Upper lobe of left lung (tissue), 4 donors: ENCODE measurements at regions not wholly inside any gene's neighbourhood (a gene's known extent, or its start where the extent isn't known, plus 50 kb on each side); places are given as distances from the start of the nearest gene placed in this dataset.

Experiments
- EP300 ChIP-seq, 4 donors: sonication (generic); formaldehyde crosslinking; IDR thresholded peaks; one replicate each; pipeline ENCODE4 v1.5.1; 2017; ENCODE audit warnings: antibody characterized with exemption in 4 of 4, control low read depth in 2 of 4
- POLR2A ChIP-seq, 4 donors: fragments of 450-650 bp; IDR thresholded peaks; one replicate each; pipeline ENCODE4 v1.5.1; 2016 to 2017; ENCODE audit warnings: antibody characterized with exemption in 4 of 4, mild to moderate bottlenecking in 2 of 4
- TF ChIP-seq, protein P1 (sequence below), 6 experiments: fragments of 450-650 bp in 4 of 6; fragments of 200-600 bp in 2 of 6; sonication (generic) in 2 of 6; IDR thresholded peaks; one replicate each; pipeline ENCODE4 v1.5.1; 2016 to 2019; ENCODE audit warnings: antibody characterized with exemption in 6 of 6

DNA sequence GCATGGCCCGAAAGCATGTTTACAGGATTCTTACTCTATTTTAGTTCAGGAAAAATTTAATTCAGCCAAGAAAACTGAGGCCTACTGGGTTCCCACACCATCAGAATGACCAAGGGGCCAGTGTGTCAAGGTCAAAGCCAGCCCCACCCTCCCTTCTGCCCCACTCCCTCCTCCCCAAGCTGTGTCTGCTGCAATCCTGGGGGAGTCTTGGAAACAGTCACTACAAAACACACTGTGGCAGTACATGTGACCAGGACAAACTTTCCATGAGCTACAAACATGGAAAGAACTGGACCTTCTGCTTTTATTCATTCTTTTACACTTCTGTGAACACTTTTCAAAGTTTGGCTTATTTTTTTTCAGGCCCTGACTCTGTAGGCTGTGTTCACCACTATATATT lies 1228.8 kb upstream of the TMEM132C start:
- TF ChIP-seq, protein P1, sequence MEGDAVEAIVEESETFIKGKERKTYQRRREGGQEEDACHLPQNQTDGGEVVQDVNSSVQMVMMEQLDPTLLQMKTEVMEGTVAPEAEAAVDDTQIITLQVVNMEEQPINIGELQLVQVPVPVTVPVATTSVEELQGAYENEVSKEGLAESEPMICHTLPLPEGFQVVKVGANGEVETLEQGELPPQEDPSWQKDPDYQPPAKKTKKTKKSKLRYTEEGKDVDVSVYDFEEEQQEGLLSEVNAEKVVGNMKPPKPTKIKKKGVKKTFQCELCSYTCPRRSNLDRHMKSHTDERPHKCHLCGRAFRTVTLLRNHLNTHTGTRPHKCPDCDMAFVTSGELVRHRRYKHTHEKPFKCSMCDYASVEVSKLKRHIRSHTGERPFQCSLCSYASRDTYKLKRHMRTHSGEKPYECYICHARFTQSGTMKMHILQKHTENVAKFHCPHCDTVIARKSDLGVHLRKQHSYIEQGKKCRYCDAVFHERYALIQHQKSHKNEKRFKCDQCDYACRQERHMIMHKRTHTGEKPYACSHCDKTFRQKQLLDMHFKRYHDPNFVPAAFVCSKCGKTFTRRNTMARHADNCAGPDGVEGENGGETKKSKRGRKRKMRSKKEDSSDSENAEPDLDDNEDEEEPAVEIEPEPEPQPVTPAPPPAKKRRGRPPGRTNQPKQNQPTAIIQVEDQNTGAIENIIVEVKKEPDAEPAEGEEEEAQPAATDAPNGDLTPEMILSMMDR (IDR thresholded peaks at IDR 0.05) = no peak
- TF ChIP-seq POLR2A (IDR thresholded peaks at IDR 0.05) (no peak), EP300 (IDR thresholded peaks at IDR 0.05) (no peak)
